ENCODE measurements at regions not wholly inside any gene's neighbourhood (a gene's known extent, or its start where the extent isn't known, plus 50 kb on each side); places are given as distances from the start of the nearest gene placed in this dataset.
"Not testable (repeated sequence)": the region's sequence is repeated elsewhere in the genome, so short reads cannot be mapped to it uniquely, and the experiment has no call there.

GRCh38 chr10:62689712-62690111 lies 114.8 kb upstream of the ADO start:
- peak overlapping the region; percentile 87 for H3K27ac Mint-ChIP-seq
- peak overlapping the region; percentile 56 for H3K4me3 Mint-ChIP-seq
- H3K4me1 Mint-ChIP-seq (ENCODE audit: low read depth), result peaks cover 61% of the 10 kb centered on the region
- H3K27me3 Mint-ChIP-seq, result no peaks in the 10 kb centered on the region
- peaks cover 18% of the 10 kb centered on the region for H3K9me3 Mint-ChIP-seq (ENCODE audit: low read depth)
- H3K36me3 Mint-ChIP-seq, result peaks cover 18% of the 10 kb centered on the region

- H3K9me3 Mint-ChIP-seq (ENCODE audit: low read depth), result peaks cover 18% of the 10 kb centered on the region
- peak overlapping the region; percentile 13 for H3K4me3 Mint-ChIP-seq
- H3K36me3 Mint-ChIP-seq, result peaks cover 17% of the 10 kb centered on the region
- H3K27ac Mint-ChIP-seq, result peak overlapping the region; percentile 87
- H3K4me1 Mint-ChIP-seq (ENCODE audit: low read depth), result peaks cover 71% of the 10 kb centered on the region
- H3K27me3 Mint-ChIP-seq, result no peaks in the 10 kb centered on the region
Measured at GRCh38 chr10:62690703-62691102, 113.8 kb upstream of the ADO start.

GRCh38 chr10:62691336-62691735 lies 113.2 kb upstream of the ADO start:
- peaks cover 11% of the 10 kb centered on the region for H3K36me3 Mint-ChIP-seq
- H3K9me3 Mint-ChIP-seq (ENCODE audit: low read depth), result peaks cover 11% of the 10 kb centered on the region
- H3K27me3 Mint-ChIP-seq, result no peaks in the 10 kb centered on the region
- H3K4me3 Mint-ChIP-seq, result no peak overlapping the region
- H3K27ac Mint-ChIP-seq, result peak overlapping the region; percentile 10
- H3K4me1 Mint-ChIP-seq (ENCODE audit: low read depth), result peaks cover 67% of the 10 kb centered on the region

GRCh38 chr10:62692085-62692484 lies 112.4 kb upstream of the ADO start:
- Mint-ChIP-seq H3K36me3 (peaks cover 8% of the 10 kb centered on the region), H3K4me3 (no peak overlapping the region)

GRCh38 chr10:62693306-62693705 lies 111.2 kb upstream of the ADO start:
- H3K9me3 Mint-ChIP-seq (ENCODE audit: low read depth), result no peaks in the 10 kb centered on the region
- H3K4me3 Mint-ChIP-seq, result no peak overlapping the region
- peaks cover 2% of the 10 kb centered on the region for H3K36me3 Mint-ChIP-seq
- peaks cover 58% of the 10 kb centered on the region for H3K4me1 Mint-ChIP-seq (ENCODE audit: low read depth)
- H3K27ac Mint-ChIP-seq, result no peak overlapping the region
- no peaks in the 10 kb centered on the region for H3K27me3 Mint-ChIP-seq

More at GRCh38 chr10:62692085-62692484, 112.4 kb upstream of the ADO start:
- H3K9me3 Mint-ChIP-seq (ENCODE audit: low read depth), result peaks cover 7% of the 10 kb centered on the region
- no peak overlapping the region for H3K27ac Mint-ChIP-seq
- H3K27me3 Mint-ChIP-seq, result no peaks in the 10 kb centered on the region
- H3K4me1 Mint-ChIP-seq (ENCODE audit: low read depth), result peaks cover 65% of the 10 kb centered on the region

- Mint-ChIP-seq H3K36me3 (peaks cover 10% of the 10 kb centered on the region), H3K4me1 (ENCODE audit: low read depth) (peaks cover 47% of the 10 kb centered on the region), H3K27me3 (no peaks in the 10 kb centered on the region), H3K27ac (peak overlapping the region; percentile 25), H3K4me3 (no peak overlapping the region), H3K9me3 (ENCODE audit: low read depth) (peaks cover 9% of the 10 kb centered on the region)
Measured at GRCh38 chr10:62694537-62695126, 109.9 kb upstream of the ADO start.

- Mint-ChIP-seq H3K4me1 (ENCODE audit: low read depth) (peaks cover 27% of the 10 kb centered on the region), H3K4me3 (no peak overlapping the region), H3K27ac (no peak overlapping the region), H3K27me3 (peaks cover 2% of the 10 kb centered on the region), H3K9me3 (ENCODE audit: low read depth) (peaks cover 16% of the 10 kb centered on the region), H3K36me3 (peaks cover 14% of the 10 kb centered on the region)
Measured at GRCh38 chr10:62696798-62697197, 107.7 kb upstream of the ADO start.

GRCh38 chr10:62699148-62699547 lies 105.4 kb upstream of the ADO start:
- H3K4me3 Mint-ChIP-seq, result no peak overlapping the region
- peaks cover 17% of the 10 kb centered on the region for H3K9me3 Mint-ChIP-seq (ENCODE audit: low read depth)
- H3K4me1 Mint-ChIP-seq (ENCODE audit: low read depth), result peaks cover 20% of the 10 kb centered on the region
- H3K27ac Mint-ChIP-seq, result no peak overlapping the region
- peaks cover 14% of the 10 kb centered on the region for H3K36me3 Mint-ChIP-seq
- H3K27me3 Mint-ChIP-seq, result peaks cover 2% of the 10 kb centered on the region

- not testable (repeated sequence) for H3K4me3 Mint-ChIP-seq; H3K36me3 Mint-ChIP-seq; H3K4me1 Mint-ChIP-seq (ENCODE audit: low read depth); H3K27me3 Mint-ChIP-seq; H3K27ac Mint-ChIP-seq
- peaks cover 15% of the 10 kb centered on the region for H3K9me3 Mint-ChIP-seq (ENCODE audit: low read depth)
Measured at GRCh38 chr10:62704121-62704520, 100.4 kb upstream of the ADO start.

- peaks cover under 1% of the 10 kb centered on the region for H3K27me3 Mint-ChIP-seq
- H3K27ac Mint-ChIP-seq, result no peak overlapping the region
- H3K36me3 Mint-ChIP-seq, result peaks cover under 1% of the 10 kb centered on the region
- H3K9me3 Mint-ChIP-seq (ENCODE audit: low read depth), result peaks cover 4% of the 10 kb centered on the region
- H3K4me3 Mint-ChIP-seq, result no peak overlapping the region
- H3K4me1 Mint-ChIP-seq (ENCODE audit: low read depth), result no peaks in the 10 kb centered on the region
Measured at GRCh38 chr10:62705789-62706188, 98.7 kb upstream of the ADO start.

GRCh38 chr10:62707810-62708209 lies 96.7 kb upstream of the ADO start:
- Mint-ChIP-seq H3K4me1 (ENCODE audit: low read depth) (no peaks in the 10 kb centered on the region), H3K36me3 (no peaks in the 10 kb centered on the region), H3K4me3 (no peak overlapping the region), H3K27ac (no peak overlapping the region), H3K27me3 (no peaks in the 10 kb centered on the region), H3K9me3 (ENCODE audit: low read depth) (peaks cover 4% of the 10 kb centered on the region)

- no peak overlapping the region for H3K27ac Mint-ChIP-seq
- no peaks in the 10 kb centered on the region for H3K27me3 Mint-ChIP-seq
- H3K36me3 Mint-ChIP-seq, result no peaks in the 10 kb centered on the region
- no peaks in the 10 kb centered on the region for H3K4me1 Mint-ChIP-seq (ENCODE audit: low read depth)
- H3K9me3 Mint-ChIP-seq (ENCODE audit: low read depth), result peaks cover 4% of the 10 kb centered on the region
- H3K4me3 Mint-ChIP-seq, result no peak overlapping the region
Measured at GRCh38 chr10:62708569-62708968, 96.0 kb upstream of the ADO start.

GRCh38 chr10:62709200-62709599 lies 95.3 kb upstream of the ADO start:
- H3K27ac Mint-ChIP-seq, result no peak overlapping the region
- H3K4me1 Mint-ChIP-seq (ENCODE audit: low read depth), result no peaks in the 10 kb centered on the region
- H3K4me3 Mint-ChIP-seq, result no peak overlapping the region

GRCh38 chr10:62710182-62710581 lies 94.3 kb upstream of the ADO start:
- H3K36me3 Mint-ChIP-seq, result no peaks in the 10 kb centered on the region
- H3K4me1 Mint-ChIP-seq (ENCODE audit: low read depth), result peaks cover 8% of the 10 kb centered on the region
- no peaks in the 10 kb centered on the region for H3K9me3 Mint-ChIP-seq (ENCODE audit: low read depth)
- no peaks in the 10 kb centered on the region for H3K27me3 Mint-ChIP-seq
- no peak overlapping the region for H3K27ac Mint-ChIP-seq
- no peak overlapping the region for H3K4me3 Mint-ChIP-seq

More at GRCh38 chr10:62709200-62709599, 95.3 kb upstream of the ADO start:
- no peaks in the 10 kb centered on the region for H3K27me3 Mint-ChIP-seq
- no peaks in the 10 kb centered on the region for H3K36me3 Mint-ChIP-seq
- H3K9me3 Mint-ChIP-seq (ENCODE audit: low read depth), result peaks cover 2% of the 10 kb centered on the region

GRCh38 chr10:62715383-62715782 lies 89.1 kb upstream of the ADO start:
- Mint-ChIP-seq H3K27me3 (no peaks in the 10 kb centered on the region), H3K36me3 (no peaks in the 10 kb centered on the region), H3K9me3 (ENCODE audit: low read depth) (no peaks in the 10 kb centered on the region), H3K4me1 (ENCODE audit: low read depth) (peaks cover 11% of the 10 kb centered on the region), H3K27ac (peak overlapping the region; percentile 4), H3K4me3 (no peak overlapping the region)

- Mint-ChIP-seq H3K4me3 (no peak overlapping the region), H3K9me3 (ENCODE audit: low read depth) (no peaks in the 10 kb centered on the region), H3K27me3 (no peaks in the 10 kb centered on the region), H3K27ac (no peak overlapping the region), H3K36me3 (no peaks in the 10 kb centered on the region), H3K4me1 (ENCODE audit: low read depth) (peaks cover 11% of the 10 kb centered on the region)
Measured at GRCh38 chr10:62718585-62718984, 85.9 kb upstream of the ADO start.

All from activated naive CD8-positive, alpha-beta T cell (primary cell).